Astrocyte (in vitro differentiated cells and primary cell): ENCODE measurements at regions not wholly inside any gene's neighbourhood (a gene's known extent, or its start where the extent isn't known, plus 50 kb on each side); places are given as distances from the start of the nearest gene placed in this dataset.

ENCODE experiments used
- DNase-seq: peaks from one replicate; pipeline ENCODE4 v3.0.0-alpha.2; 2010; ENCODE audit warnings: low read depth
- FAIRE-seq: peaks from 2 replicates; lab custom pipeline; 2011; peaks lifted over from hg19 to GRCh38; lab: Jason Lieb, UNC
- H2AFZ ChIP-seq: 2 replicates; pipeline ENCODE4 v1.6.0; 2012; ENCODE audit warnings: low read depth, low read length, inconsistent platforms
- H3K27ac ChIP-seq: 2 replicates; pipeline ENCODE4 v1.5.1; 2011; ENCODE audit warnings: low read depth, low read length, inconsistent platforms
- H3K27me3 ChIP-seq: 2 replicates; pipeline ENCODE4 v1.6.0; 2011; ENCODE audit warnings: low read length, inconsistent platforms; ENCODE audit not compliant: insufficient read depth
- H3K36me3 ChIP-seq: 2 replicates; pipeline ENCODE4 v1.5.1; 2011; ENCODE audit warnings: low read length, inconsistent platforms; ENCODE audit not compliant: insufficient read depth
- H3K4me1 ChIP-seq: 2 replicates; pipeline ENCODE4 v1.5.1; 2011; ENCODE audit warnings: low read length, inconsistent platforms; ENCODE audit not compliant: insufficient read depth
- H3K4me2 ChIP-seq: 2 replicates; pipeline ENCODE4 v1.6.0; 2012; ENCODE audit warnings: low read length, inconsistent platforms
- H3K4me3 ChIP-seq: 2 replicates; pipeline ENCODE4 v1.5.1; 2011; ENCODE audit warnings: low read depth, mild to moderate bottlenecking, low read length, inconsistent platforms; ENCODE audit not compliant: insufficient read depth
- H3K79me2 ChIP-seq: 2 replicates; pipeline ENCODE4 v1.6.0; 2012; ENCODE audit warnings: mild to moderate bottlenecking, low read length, inconsistent platforms; ENCODE audit not compliant: insufficient read depth
- H3K9ac ChIP-seq: 2 replicates; pipeline ENCODE4 v1.6.0; 2012; ENCODE audit warnings: mild to moderate bottlenecking, low read length, inconsistent platforms
- H3K9me3 ChIP-seq: 2 replicates; pipeline ENCODE4 v1.5.1; 2012; ENCODE audit warnings: low read depth, mild to moderate bottlenecking, low read length, inconsistent platforms; ENCODE audit not compliant: insufficient read depth
- H4K20me1 ChIP-seq: 2 replicates; pipeline ENCODE4 v1.6.0; 2012; ENCODE audit warnings: low read length, inconsistent platforms; ENCODE audit not compliant: insufficient read depth
- H3K27ac Mint-ChIP-seq: one replicate; pipeline ENCODE4 v1.8.0; 2021; ENCODE audit warnings: mild to moderate bottlenecking, mixed read lengths; ENCODE audit not compliant: unreplicated experiment
- H3K27me3 Mint-ChIP-seq: one replicate; pipeline ENCODE4 v1.8.0; 2021; ENCODE audit warnings: low read depth, mixed read lengths; ENCODE audit not compliant: unreplicated experiment
- H3K36me3 Mint-ChIP-seq: one replicate; pipeline ENCODE4 v1.8.0; 2021; ENCODE audit warnings: low read depth, mixed read lengths; ENCODE audit not compliant: unreplicated experiment
- H3K4me1 Mint-ChIP-seq: one replicate; pipeline ENCODE4 v1.8.0; 2021; ENCODE audit warnings: low read depth, mixed read lengths; ENCODE audit not compliant: unreplicated experiment
- H3K4me3 Mint-ChIP-seq: one replicate; pipeline ENCODE4 v1.8.0; 2021; ENCODE audit warnings: mild to moderate bottlenecking, moderate library complexity, mixed read lengths; ENCODE audit not compliant: unreplicated experiment
- H3K9me3 Mint-ChIP-seq: one replicate; pipeline ENCODE4 v1.8.0; 2021; ENCODE audit warnings: mild to moderate bottlenecking, mixed read lengths; ENCODE audit not compliant: unreplicated experiment
- CTCF ChIP-seq: IDR thresholded peaks from 2 replicates; pipeline ENCODE4 v1.5.1; 2011; ENCODE audit warnings: low read depth, mild to moderate bottlenecking, inconsistent platforms, low read length, moderate library complexity; ENCODE audit not compliant: insufficient read depth
- EZH2 ChIP-seq: IDR thresholded peaks from 2 replicates; pipeline ENCODE4 v1.6.1; 2012; ENCODE audit warnings: mild to moderate bottlenecking, low read length, inconsistent platforms; ENCODE audit not compliant: insufficient read depth

GRCh38 chr4:81685104-81685503 is 213.4 kb upstream of the RASGEF1B start:
- no peaks in the 10 kb centered on the region for H3K36me3 Mint-ChIP-seq
- no peak for FAIRE-seq
- H3K9ac ChIP-seq: no peak overlapping the region

GRCh38 chr4:81684352-81684751 is 212.6 kb upstream of the RASGEF1B start:
- Histone ChIP-seq H3K27me3 (no peaks in the 10 kb centered on the region), H3K9me3 (no peaks in the 10 kb centered on the region), H4K20me1 (no peaks in the 10 kb centered on the region), H3K4me3 (no peak overlapping the region), H3K4me1 (no peaks in the 10 kb centered on the region), H3K79me2 (no peaks in the 10 kb centered on the region), H2AFZ (no peak overlapping the region), H3K27ac (no peak overlapping the region), H3K4me2 (no peak overlapping the region), H3K9ac (no peak overlapping the region), H3K36me3 (no peaks in the 10 kb centered on the region)
- FAIRE-seq (no peak), DNase-seq (no peak)
- no peak for TF ChIP-seq CTCF
- no peak for TF ChIP-seq EZH2
- H3K36me3 Mint-ChIP-seq: no peaks in the 10 kb centered on the region
- no peak overlapping the region for H3K4me3 Mint-ChIP-seq
- H3K9me3 Mint-ChIP-seq: no peaks in the 10 kb centered on the region
- H3K27me3 Mint-ChIP-seq: peaks cover 6% of the 10 kb centered on the region
- H3K27ac Mint-ChIP-seq: no peak overlapping the region
- H3K4me1 Mint-ChIP-seq: no peaks in the 10 kb centered on the region

More at GRCh38 chr4:81685104-81685503, 213.4 kb upstream of the RASGEF1B start:
- Mint-ChIP-seq H3K27me3 (peaks cover 6% of the 10 kb centered on the region), H3K4me1 (no peaks in the 10 kb centered on the region), H3K9me3 (no peaks in the 10 kb centered on the region), H3K27ac (no peak overlapping the region), H3K4me3 (no peak overlapping the region)
- H3K4me3 ChIP-seq: no peak overlapping the region
- no peaks in the 10 kb centered on the region for H3K27me3 ChIP-seq
- TF ChIP-seq EZH2 (no peak), CTCF (no peak)
- H3K9me3 ChIP-seq: no peaks in the 10 kb centered on the region
- H2AFZ ChIP-seq: no peak overlapping the region
- DNase-seq: peak; percentile 2
- H3K36me3 ChIP-seq: no peaks in the 10 kb centered on the region
- H3K79me2 ChIP-seq: no peaks in the 10 kb centered on the region
- H3K4me2 ChIP-seq: no peak overlapping the region
- no peaks in the 10 kb centered on the region for H4K20me1 ChIP-seq
- H3K4me1 ChIP-seq: no peaks in the 10 kb centered on the region
- no peak overlapping the region for H3K27ac ChIP-seq

DNA sequence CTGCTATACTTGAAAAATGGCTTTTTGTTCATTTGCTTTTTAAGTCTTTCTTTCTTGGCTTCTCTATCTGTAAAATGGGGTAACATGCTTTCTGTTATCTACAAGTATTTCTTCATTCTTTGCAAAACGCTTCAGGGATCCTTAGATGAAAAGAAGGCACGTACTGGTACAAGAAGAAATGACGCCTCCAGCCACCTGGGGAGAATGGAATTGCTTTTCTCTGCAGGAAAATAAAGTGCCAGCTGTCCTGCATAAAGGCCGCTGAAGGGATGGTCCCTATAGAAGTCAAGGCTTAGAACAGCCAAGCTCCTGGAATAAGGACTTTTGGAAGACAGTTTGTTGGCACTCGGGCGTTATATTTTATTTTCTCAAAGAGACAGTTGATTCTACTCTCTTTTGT is 210.8 kb upstream of the RASGEF1B start:
- H3K79me2 ChIP-seq: no peaks in the 10 kb centered on the region
- H3K4me2 ChIP-seq: no peak overlapping the region
- H3K36me3 ChIP-seq: no peaks in the 10 kb centered on the region
- H3K27ac Mint-ChIP-seq: no peak overlapping the region
- no peaks in the 10 kb centered on the region for H3K9me3 Mint-ChIP-seq
- H3K36me3 Mint-ChIP-seq: no peaks in the 10 kb centered on the region
- no peak overlapping the region for H3K4me3 Mint-ChIP-seq
- peaks cover 6% of the 10 kb centered on the region for H3K27me3 Mint-ChIP-seq
- H3K27ac ChIP-seq: no peak overlapping the region
- no peak overlapping the region for H3K4me3 ChIP-seq
- no peak overlapping the region for H2AFZ ChIP-seq
- H3K9me3 ChIP-seq: no peaks in the 10 kb centered on the region
- no peaks in the 10 kb centered on the region for H3K4me1 Mint-ChIP-seq
- H3K4me1 ChIP-seq: no peaks in the 10 kb centered on the region
- no peaks in the 10 kb centered on the region for H4K20me1 ChIP-seq
- H3K27me3 ChIP-seq: no peaks in the 10 kb centered on the region
- TF ChIP-seq EZH2 (no peak), CTCF (no peak)
- FAIRE-seq: no peak
- no peak overlapping the region for H3K9ac ChIP-seq
- DNase-seq: no peak
